ENCODE measurements at regions not wholly inside any gene's neighbourhood (a gene's known extent, or its start where the extent isn't known, plus 50 kb on each side); places are given as distances from the start of the nearest gene placed in this dataset.

DNA sequence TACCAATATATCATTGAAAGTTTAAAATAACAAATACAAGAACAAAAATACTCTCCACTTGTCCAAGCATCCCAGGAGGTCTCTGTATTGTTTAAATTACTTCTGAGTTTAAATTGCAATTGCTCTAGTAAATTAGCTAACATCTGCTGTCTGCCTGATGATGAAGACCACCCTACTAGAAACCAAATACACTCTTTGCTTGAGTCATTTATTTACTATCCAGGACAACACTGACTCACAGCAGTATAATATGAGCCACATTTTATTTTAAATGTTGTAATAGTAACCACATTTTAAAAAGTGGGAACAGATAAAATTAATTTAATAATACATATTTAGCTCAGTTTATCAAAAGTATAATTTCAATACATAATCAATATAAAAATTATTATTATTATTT, 62.9 kb upstream of the EEA1 start:
- TF ChIP-seq EZH2 (IDR thresholded peaks at IDR 0.05; ENCODE audit: insufficient read depth, low read length), result no peak
- TF ChIP-seq, protein P1, sequence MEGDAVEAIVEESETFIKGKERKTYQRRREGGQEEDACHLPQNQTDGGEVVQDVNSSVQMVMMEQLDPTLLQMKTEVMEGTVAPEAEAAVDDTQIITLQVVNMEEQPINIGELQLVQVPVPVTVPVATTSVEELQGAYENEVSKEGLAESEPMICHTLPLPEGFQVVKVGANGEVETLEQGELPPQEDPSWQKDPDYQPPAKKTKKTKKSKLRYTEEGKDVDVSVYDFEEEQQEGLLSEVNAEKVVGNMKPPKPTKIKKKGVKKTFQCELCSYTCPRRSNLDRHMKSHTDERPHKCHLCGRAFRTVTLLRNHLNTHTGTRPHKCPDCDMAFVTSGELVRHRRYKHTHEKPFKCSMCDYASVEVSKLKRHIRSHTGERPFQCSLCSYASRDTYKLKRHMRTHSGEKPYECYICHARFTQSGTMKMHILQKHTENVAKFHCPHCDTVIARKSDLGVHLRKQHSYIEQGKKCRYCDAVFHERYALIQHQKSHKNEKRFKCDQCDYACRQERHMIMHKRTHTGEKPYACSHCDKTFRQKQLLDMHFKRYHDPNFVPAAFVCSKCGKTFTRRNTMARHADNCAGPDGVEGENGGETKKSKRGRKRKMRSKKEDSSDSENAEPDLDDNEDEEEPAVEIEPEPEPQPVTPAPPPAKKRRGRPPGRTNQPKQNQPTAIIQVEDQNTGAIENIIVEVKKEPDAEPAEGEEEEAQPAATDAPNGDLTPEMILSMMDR (IDR thresholded peaks at IDR 0.05; ENCODE audit: insufficient read depth, low read depth, low read length), result no peak

Data from astrocyte (in vitro differentiated cells and primary cell).